Kasumi-1 (cell line): ENCODE measurements at regions not wholly inside any gene's neighbourhood (a gene's known extent, or its start where the extent isn't known, plus 50 kb on each side); places are given as distances from the start of the nearest gene placed in this dataset.
"Not testable (repeated sequence)": the region's sequence is repeated elsewhere in the genome, so short reads cannot be mapped to it uniquely, and the experiment has no call there.

Source experiments
- DNase-seq, 2 experiments: peaks; one replicate each; lab custom pipeline; 2025; lab: John Stamatoyannopoulos, UW

DNA sequence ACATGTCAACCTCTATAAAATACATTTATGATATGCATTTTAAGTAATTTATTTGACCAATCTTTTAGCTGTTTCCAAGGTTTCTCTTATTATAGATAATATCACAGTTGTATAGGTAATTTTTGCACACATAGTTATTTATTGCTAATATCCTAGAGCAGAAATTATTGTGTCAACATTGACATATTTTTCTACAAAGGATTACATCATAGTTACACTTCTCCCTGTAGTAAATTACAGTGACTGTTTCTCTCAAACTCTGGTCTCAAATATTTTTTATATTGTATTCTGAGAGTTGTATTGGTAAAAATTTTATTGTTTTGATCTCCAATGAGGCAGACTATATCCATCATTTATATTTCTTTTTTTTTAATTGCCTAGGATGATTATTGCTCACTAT, 714.4 kb upstream of the CDH6 start:
- no peak for DNase-seq

DNA sequence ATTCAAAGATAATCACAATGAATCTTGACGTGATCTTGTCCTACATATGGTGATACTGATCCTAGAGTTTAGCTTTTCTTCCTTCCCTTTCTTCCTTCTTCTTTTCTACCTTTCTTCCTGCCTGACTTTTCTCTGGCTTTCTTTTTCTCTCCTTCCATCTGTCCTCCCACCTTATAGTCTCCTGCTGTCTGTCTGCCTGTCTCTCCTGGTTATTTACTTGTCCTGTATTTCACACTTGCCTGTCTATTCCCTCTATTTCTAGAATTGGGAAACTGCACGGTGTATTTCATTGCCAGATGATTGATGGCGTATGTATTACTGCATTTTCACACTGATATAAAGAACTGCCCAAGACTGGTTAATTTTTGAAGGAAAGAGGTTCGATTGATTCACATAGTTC, 718.1 kb upstream of the CDH6 start:
- DNase-seq = no peak

GRCh38 chr5:30469691-30470090, 723.8 kb upstream of the CDH6 start:
- DNase-seq = no peak

GRCh38 chr5:30458681-30459080, 734.8 kb upstream of the CDH6 start:
- DNase-seq = no peak

DNA sequence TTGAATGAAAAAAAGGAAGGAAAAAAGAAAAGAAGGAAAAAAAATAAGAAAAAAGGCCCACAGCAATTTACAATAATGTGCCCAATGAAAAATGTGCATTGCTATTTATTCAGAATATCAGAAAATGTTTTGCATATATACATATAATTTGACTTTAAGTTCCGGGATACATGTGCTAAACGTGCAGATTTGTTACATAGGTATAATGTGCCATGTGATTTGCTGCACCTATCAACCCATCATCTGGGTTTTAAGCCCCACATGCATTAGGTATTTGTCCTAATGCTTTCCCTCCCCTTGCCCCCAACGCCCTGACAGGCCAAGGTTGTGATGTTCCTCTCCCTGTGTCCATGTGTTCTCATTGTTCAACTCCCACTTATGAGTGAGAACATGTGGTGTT, 738.0 kb upstream of the CDH6 start:
- not testable (repeated sequence) for DNase-seq

GRCh38 chr5:30453168-30453567, 740.3 kb upstream of the CDH6 start:
- DNase-seq = no peak

- DNase-seq = no peak
Observed at GRCh38 chr5:30450153-30450552, 743.3 kb upstream of the CDH6 start.

DNA sequence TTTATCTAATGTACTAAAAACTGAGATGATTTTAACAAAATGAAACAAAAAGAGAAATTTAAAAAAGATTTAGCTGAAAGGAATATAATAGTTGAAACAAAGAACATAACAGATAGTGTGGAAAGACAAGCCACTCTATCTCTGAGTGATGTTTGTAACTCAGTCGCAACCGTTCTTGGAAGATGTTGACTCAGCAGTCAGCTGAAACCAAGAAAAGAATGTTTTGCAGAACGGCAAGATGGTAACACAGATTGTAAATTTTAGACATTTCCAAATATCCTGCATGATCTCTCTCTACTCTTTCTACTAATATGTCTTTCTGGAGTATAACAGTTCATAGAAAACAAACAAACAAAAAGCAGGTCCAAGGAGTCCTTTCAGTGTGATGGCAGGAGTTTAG, 746.1 kb upstream of the CDH6 start:
- DNase-seq = no peak

DNA sequence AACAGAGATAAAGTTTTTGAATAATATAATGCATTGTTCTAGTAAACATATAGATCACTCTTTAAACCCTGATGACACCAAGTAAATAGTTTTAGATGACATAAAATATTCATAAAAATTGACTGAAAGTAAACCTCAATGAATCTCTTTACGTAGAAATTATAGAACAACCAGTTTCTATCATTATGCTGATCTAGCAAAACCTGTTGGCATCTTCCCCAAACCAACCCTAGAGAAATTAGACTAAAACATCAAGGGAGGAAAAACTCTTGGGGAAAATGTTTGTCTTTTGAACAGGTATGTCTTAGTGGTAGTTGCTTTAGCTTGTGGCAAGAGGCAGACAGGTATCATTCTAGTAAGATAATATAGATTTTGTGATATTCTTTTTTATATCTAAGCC, 747.0 kb upstream of the CDH6 start:
- no peak for DNase-seq

DNA sequence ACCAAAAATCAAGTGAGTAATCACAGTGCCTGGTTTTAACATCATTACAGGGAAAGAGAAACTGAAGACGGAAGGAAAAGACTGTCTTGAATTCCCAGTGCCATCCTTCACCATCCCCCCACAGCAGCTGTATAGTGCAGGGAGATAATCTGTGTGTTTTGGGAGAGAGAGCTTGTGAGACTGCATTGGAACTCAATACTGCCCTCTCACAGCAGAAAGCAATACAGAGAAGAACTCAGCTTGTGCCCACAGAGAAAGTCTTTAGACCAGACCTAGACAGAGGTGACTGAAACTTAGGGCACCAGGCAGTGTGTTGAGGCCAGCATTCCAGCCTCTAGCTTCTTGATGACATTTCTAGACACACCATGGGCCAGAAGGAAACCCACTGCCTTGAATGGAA, 754.7 kb upstream of the CDH6 start:
- DNase-seq = no peak

DNA sequence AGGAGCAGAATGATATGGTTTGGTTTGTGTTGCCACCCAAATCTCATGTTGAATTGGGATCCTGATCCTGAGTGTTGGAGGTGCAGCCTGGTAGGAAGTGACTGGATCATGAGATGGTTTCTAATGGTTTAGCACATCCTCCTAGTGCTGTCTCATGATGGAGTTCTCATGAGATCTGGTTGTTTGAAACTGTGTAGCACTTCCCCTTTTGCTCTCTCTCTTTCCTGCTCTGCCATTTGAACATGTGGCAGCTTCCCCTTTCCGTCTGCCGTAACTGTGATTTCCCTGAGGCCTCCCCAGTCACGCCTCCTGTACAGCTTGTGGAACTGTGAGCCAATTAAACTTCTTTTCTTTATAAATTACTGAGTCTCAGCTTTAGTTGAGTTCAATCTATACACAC, 756.8 kb upstream of the CDH6 start:
- DNase-seq = peak; percentile 92 to 95

DNA sequence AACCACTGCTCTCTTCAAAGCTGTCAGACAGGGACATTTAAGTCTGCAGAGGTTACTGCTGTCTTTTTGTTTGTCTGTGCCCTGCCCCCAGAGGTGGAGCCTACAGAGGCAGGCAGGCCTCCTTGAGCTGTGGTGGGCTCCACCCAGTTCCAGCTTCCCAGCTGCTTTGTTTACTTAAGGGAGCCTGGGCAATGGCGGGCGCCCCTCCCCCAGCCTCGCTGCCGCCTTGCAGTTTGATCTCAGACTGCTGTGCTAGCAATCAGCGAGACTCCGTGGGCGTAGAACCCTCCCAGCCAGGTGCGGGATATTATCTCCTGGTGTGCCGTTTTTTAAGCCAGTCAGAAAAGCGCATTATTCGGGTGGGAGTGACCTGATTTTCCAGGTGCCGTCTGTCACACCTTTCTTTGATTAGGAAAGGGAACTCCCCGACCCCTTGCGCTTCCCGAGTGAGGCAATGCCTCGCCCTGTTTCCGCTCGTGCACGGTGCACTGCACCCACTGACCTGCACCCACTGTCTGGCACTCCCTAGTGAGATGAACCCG, 764.5 kb upstream of the CDH6 start:
- not testable (repeated sequence) for DNase-seq

- DNase-seq = no peak
Observed at GRCh38 chr5:30414078-30414477, 779.4 kb upstream of the CDH6 start.

GRCh38 chr5:30413540-30413939, 779.9 kb upstream of the CDH6 start:
- peak; percentile 40 to 48 for DNase-seq

DNA sequence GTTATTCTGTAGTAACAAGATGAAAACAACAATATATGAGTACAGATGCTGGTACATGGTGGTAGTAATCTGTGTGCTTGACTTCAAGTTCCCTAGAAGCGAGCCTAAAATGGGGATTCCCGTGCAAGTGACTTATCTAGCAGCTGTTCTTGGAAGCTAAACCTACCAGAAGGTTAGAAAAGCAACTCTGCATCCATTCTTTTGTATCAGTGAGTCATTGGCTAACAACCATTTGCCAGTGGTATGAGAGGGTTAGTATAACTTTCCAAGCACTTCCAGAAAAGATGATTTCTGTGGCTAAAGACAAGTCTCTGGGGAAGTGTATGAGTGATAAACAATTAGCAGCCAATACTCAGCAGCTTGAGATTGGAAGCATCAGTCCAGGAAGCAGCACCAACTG, 787.7 kb upstream of the CDH6 start:
- DNase-seq = no peak

DNA sequence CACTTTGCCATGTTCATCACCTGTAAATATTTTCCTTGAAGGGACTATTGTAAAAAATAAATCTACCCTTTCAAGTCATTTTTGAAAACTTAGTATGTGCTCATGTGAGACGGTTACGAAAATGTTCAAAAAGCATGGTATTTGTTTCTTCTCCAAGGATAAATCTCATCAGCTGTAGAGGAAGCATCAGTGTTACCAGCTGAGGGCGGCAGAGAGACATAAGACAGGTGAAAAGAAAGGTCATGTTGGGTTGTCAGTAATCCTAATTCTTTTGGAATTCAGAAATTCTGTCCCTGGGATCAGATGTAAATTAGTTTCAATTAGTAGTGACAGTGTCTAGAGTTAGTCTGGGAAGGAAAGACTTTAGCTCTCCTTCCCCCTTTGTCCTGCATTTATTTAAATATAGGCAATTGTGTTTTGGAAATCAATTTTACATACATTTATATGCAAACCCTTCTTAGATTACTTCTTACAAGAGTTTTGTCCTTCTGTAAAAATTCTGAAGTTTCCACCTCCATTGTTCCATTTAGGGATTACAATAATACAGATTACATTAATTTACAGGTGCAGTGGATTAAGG, 791.9 kb upstream of the CDH6 start:
- peak; percentile 28 to 41 for DNase-seq

DNA sequence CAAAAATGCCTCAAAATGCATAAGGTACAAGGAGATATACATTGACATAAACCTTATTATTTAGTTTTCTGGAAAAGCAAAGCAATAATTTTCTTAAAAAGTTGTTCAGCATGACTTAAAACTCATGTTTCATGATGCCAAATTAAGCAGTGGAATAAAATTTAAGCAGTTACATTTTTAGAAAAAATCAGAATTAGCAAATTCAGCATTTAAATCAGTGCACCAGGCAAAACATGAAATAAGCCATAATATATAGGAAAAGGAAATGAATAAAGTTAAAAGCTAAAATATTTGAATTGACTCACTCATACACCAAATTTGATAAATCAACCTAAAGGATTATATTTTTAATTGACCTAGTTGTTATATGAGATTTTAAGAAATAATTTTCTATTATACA, 795.1 kb upstream of the CDH6 start:
- no peak for DNase-seq

DNA sequence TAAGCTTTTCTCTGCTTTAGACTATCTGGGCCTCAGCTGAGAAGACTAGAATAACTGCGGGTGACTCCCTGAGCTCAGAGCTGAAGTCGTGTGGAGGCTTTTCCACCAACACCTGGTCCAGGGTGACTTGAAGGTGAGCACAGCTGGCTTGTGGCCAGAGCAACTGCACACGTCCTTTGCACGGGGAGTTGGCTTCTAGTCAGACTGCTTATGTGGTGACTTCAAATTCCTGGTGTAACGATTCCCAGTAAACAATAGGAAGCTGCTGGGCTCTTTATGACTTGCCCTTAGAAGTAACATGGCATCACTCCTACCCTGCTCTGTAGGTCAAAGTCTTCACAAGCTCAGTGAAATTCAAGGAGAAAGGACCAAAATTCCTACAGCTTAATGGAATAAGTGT, 800.6 kb upstream of the CDH6 start:
- DNase-seq = no peak

- DNase-seq = no peak
Observed at GRCh38 chr5:30390095-30390494, 803.4 kb upstream of the CDH6 start.

DNA sequence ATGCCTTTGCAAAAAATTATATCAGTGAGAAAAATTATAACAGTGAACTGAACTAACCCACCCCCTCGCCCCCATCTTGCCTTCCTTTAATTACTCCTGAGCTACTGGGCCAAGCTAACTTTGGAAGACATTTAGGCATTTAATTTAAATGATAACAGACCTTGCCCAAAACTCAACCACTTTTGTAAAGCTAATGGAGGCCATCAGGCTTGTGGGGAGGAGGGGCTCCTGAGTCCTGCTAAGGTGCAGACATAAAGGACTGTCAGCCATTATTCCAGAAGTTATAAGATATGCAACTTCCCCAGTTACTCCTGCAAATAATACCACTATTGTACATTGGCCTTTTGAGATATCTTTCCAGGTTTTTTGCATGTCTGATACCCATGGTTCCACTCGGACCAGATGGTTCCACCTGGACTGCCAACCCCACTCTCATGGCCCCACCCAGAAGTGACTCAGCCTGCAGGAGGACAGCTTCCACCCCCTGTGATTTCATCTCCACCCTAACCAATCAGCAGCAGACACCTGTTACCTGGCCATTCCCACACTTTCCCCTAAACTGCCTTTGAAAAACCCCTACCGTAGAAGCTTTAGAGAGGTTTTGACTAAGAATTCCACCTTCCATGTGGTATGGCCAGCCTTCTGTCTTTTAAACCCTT, 805.4 kb upstream of the CDH6 start:
- DNase-seq = no peak

- no peak for DNase-seq
Observed at GRCh38 chr5:30385754-30386153, 807.7 kb upstream of the CDH6 start.

DNA sequence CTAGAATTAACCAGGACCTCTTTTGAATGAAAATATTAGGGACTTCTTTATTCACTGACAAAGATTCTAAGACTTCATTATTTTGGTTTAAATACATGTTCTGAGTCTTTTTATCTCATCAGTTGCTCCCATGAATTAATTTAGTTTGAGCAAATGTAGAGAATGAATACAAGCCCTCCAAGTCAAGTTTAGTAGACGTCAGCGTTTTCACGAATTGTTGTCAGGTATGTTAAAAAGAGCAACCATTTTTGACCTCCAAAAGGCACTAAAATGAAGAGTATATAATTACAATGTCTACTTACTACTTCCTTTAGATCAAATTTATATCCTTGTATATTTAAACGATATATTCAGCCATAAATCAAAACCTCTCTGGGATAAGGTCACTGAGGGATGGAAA, 809.3 kb upstream of the CDH6 start:
- no peak for DNase-seq

- DNase-seq = no peak
Observed at GRCh38 chr5:30380228-30380627, 813.3 kb upstream of the CDH6 start.

DNA sequence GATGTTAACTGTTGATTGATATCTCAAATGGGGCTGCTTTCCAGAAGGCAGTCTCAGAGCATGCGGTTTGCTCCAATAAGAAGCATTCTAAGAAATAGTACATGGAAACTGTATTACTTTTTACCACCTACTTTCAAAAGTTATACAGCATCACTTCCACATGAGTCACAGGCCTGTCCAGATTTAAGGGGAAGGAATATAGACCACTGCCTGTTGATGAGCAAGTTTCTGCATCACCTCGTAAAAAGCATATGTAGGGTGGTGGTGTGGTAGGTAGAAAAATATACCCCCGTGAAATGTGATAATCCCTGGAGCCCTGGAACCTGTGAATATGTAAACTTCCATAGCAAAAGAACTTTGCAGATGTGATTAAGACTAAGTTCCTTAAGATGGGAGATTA, 816.6 kb upstream of the CDH6 start:
- no peak for DNase-seq
